NB4 (cell line): ENCODE measurements at regions not wholly inside any gene's neighbourhood (a gene's known extent, or its start where the extent isn't known, plus 50 kb on each side); places are given as distances from the start of the nearest gene placed in this dataset.

Experiments
- DNase-seq: peaks from one replicate; pipeline ENCODE4 v3.0.0; 2010; ENCODE audit warnings: low read depth
- H3K4me3 ChIP-seq: one replicate; pipeline ENCODE4 v1.5.1; 2011; ENCODE audit warnings: mild to moderate bottlenecking, low read depth, low read length, moderate library complexity
- MYC ChIP-seq: IDR thresholded peaks from 2 replicates; pipeline ENCODE4 v1.6.1; 2011; ENCODE audit warnings: low read depth, low read length
- POLR2A ChIP-seq: IDR thresholded peaks from 2 replicates; pipeline ENCODE4 v1.6.1; 2011; ENCODE audit warnings: mild to moderate bottlenecking; ENCODE audit not compliant: insufficient read length; ENCODE audit errors: extremely low read depth
- TF ChIP-seq, protein P1 (sequence below): IDR thresholded peaks from 2 replicates; pipeline ENCODE4 v1.6.1; 2011; ENCODE audit warnings: low read depth, low read length
- TF ChIP-seq, protein P2 (sequence below): IDR thresholded peaks from one replicate; pipeline ENCODE4 v1.5.1; 2012; ENCODE audit warnings: low read depth, low read length

GRCh38 chr10:123298583-123298982, 144.4 kb downstream of the BUB3 start:
- no peak overlapping the region for H3K4me3 ChIP-seq
- no peak for DNase-seq
- TF ChIP-seq, protein P1, sequence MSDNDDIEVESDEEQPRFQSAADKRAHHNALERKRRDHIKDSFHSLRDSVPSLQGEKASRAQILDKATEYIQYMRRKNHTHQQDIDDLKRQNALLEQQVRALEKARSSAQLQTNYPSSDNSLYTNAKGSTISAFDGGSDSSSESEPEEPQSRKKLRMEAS = no peak
- TF ChIP-seq, protein P2, sequence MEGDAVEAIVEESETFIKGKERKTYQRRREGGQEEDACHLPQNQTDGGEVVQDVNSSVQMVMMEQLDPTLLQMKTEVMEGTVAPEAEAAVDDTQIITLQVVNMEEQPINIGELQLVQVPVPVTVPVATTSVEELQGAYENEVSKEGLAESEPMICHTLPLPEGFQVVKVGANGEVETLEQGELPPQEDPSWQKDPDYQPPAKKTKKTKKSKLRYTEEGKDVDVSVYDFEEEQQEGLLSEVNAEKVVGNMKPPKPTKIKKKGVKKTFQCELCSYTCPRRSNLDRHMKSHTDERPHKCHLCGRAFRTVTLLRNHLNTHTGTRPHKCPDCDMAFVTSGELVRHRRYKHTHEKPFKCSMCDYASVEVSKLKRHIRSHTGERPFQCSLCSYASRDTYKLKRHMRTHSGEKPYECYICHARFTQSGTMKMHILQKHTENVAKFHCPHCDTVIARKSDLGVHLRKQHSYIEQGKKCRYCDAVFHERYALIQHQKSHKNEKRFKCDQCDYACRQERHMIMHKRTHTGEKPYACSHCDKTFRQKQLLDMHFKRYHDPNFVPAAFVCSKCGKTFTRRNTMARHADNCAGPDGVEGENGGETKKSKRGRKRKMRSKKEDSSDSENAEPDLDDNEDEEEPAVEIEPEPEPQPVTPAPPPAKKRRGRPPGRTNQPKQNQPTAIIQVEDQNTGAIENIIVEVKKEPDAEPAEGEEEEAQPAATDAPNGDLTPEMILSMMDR = no peak
- TF ChIP-seq MYC (no peak), POLR2A (no peak)

GRCh38 chr10:123299598-123299997, 145.4 kb downstream of the BUB3 start:
- H3K4me3 ChIP-seq = no peak overlapping the region
- DNase-seq = no peak
- TF ChIP-seq, protein P1 = no peak

GRCh38 chr10:123301077-123301857, 147.1 kb downstream of the BUB3 start:
- DNase-seq = peak; percentile 9

DNA sequence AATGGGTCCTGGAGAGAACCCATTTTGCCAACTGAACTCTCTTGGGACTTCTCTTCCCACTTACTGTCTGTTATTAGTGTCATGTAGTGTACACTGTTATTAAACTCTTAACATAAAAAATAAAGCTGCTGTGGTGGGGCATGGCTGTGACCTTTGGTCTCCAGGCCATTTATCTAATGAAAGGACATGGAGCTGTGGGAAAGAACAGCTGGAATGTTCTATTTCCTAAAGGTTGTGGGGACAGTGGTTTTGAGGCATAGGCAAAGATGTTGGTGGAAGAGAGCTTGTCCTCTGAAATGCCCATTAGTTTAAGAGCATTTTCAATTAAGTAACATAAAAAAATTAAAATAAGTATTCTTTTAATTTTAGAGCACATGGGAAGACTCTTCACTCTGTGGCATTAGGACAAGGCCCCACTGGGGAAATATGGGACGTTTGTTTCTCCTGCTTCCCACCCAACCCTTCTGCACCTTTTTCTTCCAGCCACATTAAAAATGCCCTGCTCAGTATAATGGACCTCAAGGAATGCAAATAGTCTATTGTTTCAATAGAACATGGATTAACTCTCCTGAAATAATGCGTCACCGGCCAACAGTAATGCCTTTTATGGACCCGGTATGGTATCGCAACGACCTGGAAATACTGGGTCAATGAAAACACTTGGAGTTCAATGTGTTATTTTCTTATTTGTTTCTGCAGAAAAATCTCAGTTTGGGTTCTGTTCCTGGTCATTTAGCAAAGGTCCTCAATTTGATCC, 149.6 kb downstream of the BUB3 start:
- TF ChIP-seq MYC (no peak), POLR2A (no peak)
- TF ChIP-seq, protein P1 = no peak
- no peak for DNase-seq
- H3K4me3 ChIP-seq = no peak overlapping the region

More at GRCh38 chr10:123301077-123301857, 147.1 kb downstream of the BUB3 start:
- TF ChIP-seq, protein P1 = no peak
- TF ChIP-seq, protein P2 = no peak
- TF ChIP-seq POLR2A = no peak
- TF ChIP-seq MYC = no peak
- H3K4me3 ChIP-seq = no peak overlapping the region

DNA sequence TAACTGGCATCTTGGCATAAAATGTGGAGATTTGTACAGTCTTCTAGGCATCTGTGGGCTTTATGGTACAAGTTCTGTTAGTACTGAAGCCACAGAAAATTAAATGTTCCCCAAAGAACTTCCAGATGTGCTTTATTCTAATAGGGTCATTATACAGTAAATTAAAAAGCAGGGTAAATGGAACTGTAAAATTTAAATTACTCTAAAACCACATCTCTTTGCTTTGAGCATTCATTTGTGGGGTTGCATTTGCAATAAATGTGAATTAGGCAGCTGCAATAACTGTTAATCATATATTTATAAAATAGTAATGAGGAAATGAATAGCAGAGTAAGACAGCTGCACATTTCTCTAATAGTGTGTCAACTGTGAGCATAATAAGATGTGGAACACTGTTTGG, 151.5 kb downstream of the BUB3 start:
- no peak overlapping the region for H3K4me3 ChIP-seq

GRCh38 chr10:123306290-123306689, 152.1 kb downstream of the BUB3 start:
- TF ChIP-seq, protein P1 = no peak
- TF ChIP-seq MYC (no peak), POLR2A (no peak)
- TF ChIP-seq, protein P2 = no peak
- DNase-seq = no peak
- no peak overlapping the region for H3K4me3 ChIP-seq

More for the DNA sequence above, 151.5 kb downstream of the BUB3 start:
- TF ChIP-seq, protein P2 = no peak
- TF ChIP-seq, protein P1 = no peak
- TF ChIP-seq MYC = no peak
- no peak for DNase-seq
